ENCODE measurements at regions not wholly inside any gene's neighbourhood (a gene's known extent, or its start where the extent isn't known, plus 50 kb on each side); places are given as distances from the start of the nearest gene placed in this dataset.
"Not testable (repeated sequence)": the region's sequence is repeated elsewhere in the genome, so short reads cannot be mapped to it uniquely, and the experiment has no call there.

GRCh38 chr6:93842178-93842577, 422.8 kb upstream of the EPHA7 start:
- TF ChIP-seq CTCF (IDR thresholded peaks at IDR 0.05; ENCODE audit: low read depth, low read length, missing control alignments): no peak
- Histone ChIP-seq H3K4me3 (ENCODE audit: low read depth, low read length) (no peak overlapping the region), H3K36me3 (replicated peaks) (no peaks in the 10 kb centered on the region), H3K27ac (no peak overlapping the region), H3K27me3 (replicated peaks) (no peaks in the 10 kb centered on the region)
- in situ Hi-C loops (cut with HindIII; ENCODE audit: low pct_ligation_motif_present, low sequenced_read_pairs): no loop called here
- peak; percentile 2 for DNase-seq

- in situ Hi-C loops (cut with HindIII; ENCODE audit: low pct_ligation_motif_present, low sequenced_read_pairs); H3K27me3 ChIP-seq (replicated peaks): not testable (repeated sequence)
These were observed 416.2 kb upstream of the EPHA7 start for GRCh38 chr6:93835451-93836145.

GRCh38 chr6:93835026-93835425, 415.7 kb upstream of the EPHA7 start:
- H3K4me3 ChIP-seq (ENCODE audit: low read depth, low read length); in situ Hi-C loops (cut with HindIII; ENCODE audit: low pct_ligation_motif_present, low sequenced_read_pairs); DNase-seq; H3K27me3 ChIP-seq (replicated peaks); H3K27ac ChIP-seq; H3K36me3 ChIP-seq (replicated peaks): not testable (repeated sequence)

More at GRCh38 chr6:93835451-93836145, 416.2 kb upstream of the EPHA7 start:
- H3K36me3 ChIP-seq (replicated peaks); H3K27ac ChIP-seq; DNase-seq; H3K4me3 ChIP-seq (ENCODE audit: low read depth, low read length): not testable (repeated sequence)

- H3K27me3 ChIP-seq (replicated peaks); in situ Hi-C loops (cut with HindIII; ENCODE audit: low pct_ligation_motif_present, low sequenced_read_pairs); H3K36me3 ChIP-seq (replicated peaks); H3K27ac ChIP-seq; H3K4me3 ChIP-seq (ENCODE audit: low read depth, low read length); DNase-seq: not testable (repeated sequence)
These were observed 414.0 kb upstream of the EPHA7 start for GRCh38 chr6:93833326-93833725.

- DNase-seq; H3K4me3 ChIP-seq (ENCODE audit: low read depth, low read length); in situ Hi-C loops (cut with HindIII; ENCODE audit: low pct_ligation_motif_present, low sequenced_read_pairs); H3K27ac ChIP-seq; H3K36me3 ChIP-seq (replicated peaks); H3K27me3 ChIP-seq (replicated peaks): not testable (repeated sequence)
These were observed 410.4 kb upstream of the EPHA7 start for GRCh38 chr6:93829757-93830156.

- TF ChIP-seq CTCF (IDR thresholded peaks at IDR 0.05; ENCODE audit: low read depth, low read length, missing control alignments): no peak
- no peak overlapping the region for H3K4me3 ChIP-seq (ENCODE audit: low read depth, low read length)
- no peaks in the 10 kb centered on the region for H3K36me3 ChIP-seq (replicated peaks)
- H3K27me3 ChIP-seq (replicated peaks): no peaks in the 10 kb centered on the region
- H3K27ac ChIP-seq: no peak overlapping the region
- in situ Hi-C loops (cut with HindIII; ENCODE audit: low pct_ligation_motif_present, low sequenced_read_pairs): no loop called here
- no peak for DNase-seq
These were observed 409.6 kb upstream of the EPHA7 start for GRCh38 chr6:93829009-93829408.

- in situ Hi-C loops (cut with HindIII; ENCODE audit: low pct_ligation_motif_present, low sequenced_read_pairs): no loop called here
These were observed 409.2 kb upstream of the EPHA7 start for GRCh38 chr6:93828553-93828952.

More at GRCh38 chr6:93828553-93828952, 409.2 kb upstream of the EPHA7 start:
- H3K27me3 ChIP-seq (replicated peaks): no peaks in the 10 kb centered on the region
- H3K36me3 ChIP-seq (replicated peaks): no peaks in the 10 kb centered on the region
- no peak for TF ChIP-seq CTCF (IDR thresholded peaks at IDR 0.05; ENCODE audit: low read depth, low read length, missing control alignments)
- no peak overlapping the region for H3K27ac ChIP-seq
- no peak overlapping the region for H3K4me3 ChIP-seq (ENCODE audit: low read depth, low read length)
- DNase-seq: no peak

Data from brain microvascular endothelial cell (primary cell).